Activated CD8-positive, alpha-beta T cell treated with anti-CD3 and anti-CD28 coated beads for 36 hours (primary cell): ENCODE measurements at regions not wholly inside any gene's neighbourhood (a gene's known extent, or its start where the extent isn't known, plus 50 kb on each side); places are given as distances from the start of the nearest gene placed in this dataset.

Experiments
- ATAC-seq: fragments of 200-7000 bp; cut with Tn5 transposase; one replicate; pipeline ENCODE4 v1.10.0; 2021; ENCODE audit warnings: mild to moderate bottlenecking, moderate library complexity
- CTCF ChIA-PET: fragments of 350-600 bp; sonication (Branson Sonifier 250); formaldehyde crosslinking; loops from one replicate; lab custom pipeline; 2021; ENCODE audit warnings: antibody characterized with exemption; lab: Charles Lee
- POLR2A ChIA-PET: fragments of 350-600 bp; sonication (Branson Sonifier 250); formaldehyde crosslinking; loops from one replicate; lab custom pipeline; 2021; ENCODE audit warnings: antibody characterized with exemption; lab: Charles Lee
- DNase-seq: peaks from one replicate; pipeline ENCODE4 v3.0.0-alpha.2; 2020
- H3K27ac Mint-ChIP-seq: one replicate; pipeline ENCODE4 v1.8.0; 2021; ENCODE audit warnings: mild to moderate bottlenecking, mixed read lengths
- H3K27me3 Mint-ChIP-seq: one replicate; pipeline ENCODE4 v1.8.0; 2021; ENCODE audit warnings: mixed read lengths
- H3K36me3 Mint-ChIP-seq: one replicate; pipeline ENCODE4 v1.8.0; 2021; ENCODE audit warnings: low read depth, mixed read lengths
- H3K4me1 Mint-ChIP-seq: one replicate; pipeline ENCODE4 v1.8.0; 2021; ENCODE audit warnings: low read depth, mixed read lengths
- H3K4me3 Mint-ChIP-seq: one replicate; pipeline ENCODE4 v1.8.0; 2021; ENCODE audit warnings: mild to moderate bottlenecking, moderate library complexity, mixed read lengths
- H3K9me3 Mint-ChIP-seq: one replicate; pipeline ENCODE4 v1.8.0; 2021; ENCODE audit warnings: mixed read lengths
- intact Hi-C: fragments of 100-400 bp; cut with micrococcal nuclease; formaldehyde crosslinking; loops from one replicate; pipeline ENCODE4 v1.10.0; 2022
- TF ChIP-seq, protein P1 (sequence below): fragments of 200-600 bp; IDR thresholded peaks from one replicate; pipeline ENCODE4 v1.8.0; 2022; ENCODE audit warnings: antibody characterized with exemption, mild to moderate bottlenecking

- ATAC-seq (no peak), DNase-seq (no peak)
- Mint-ChIP-seq H3K9me3 (no peaks in the 10 kb centered on the region), H3K36me3 (no peaks in the 10 kb centered on the region), H3K4me1 (no peaks in the 10 kb centered on the region), H3K27me3 (no peaks in the 10 kb centered on the region), H3K27ac (no peak overlapping the region), H3K4me3 (no peak overlapping the region)
- TF ChIP-seq, protein P1, sequence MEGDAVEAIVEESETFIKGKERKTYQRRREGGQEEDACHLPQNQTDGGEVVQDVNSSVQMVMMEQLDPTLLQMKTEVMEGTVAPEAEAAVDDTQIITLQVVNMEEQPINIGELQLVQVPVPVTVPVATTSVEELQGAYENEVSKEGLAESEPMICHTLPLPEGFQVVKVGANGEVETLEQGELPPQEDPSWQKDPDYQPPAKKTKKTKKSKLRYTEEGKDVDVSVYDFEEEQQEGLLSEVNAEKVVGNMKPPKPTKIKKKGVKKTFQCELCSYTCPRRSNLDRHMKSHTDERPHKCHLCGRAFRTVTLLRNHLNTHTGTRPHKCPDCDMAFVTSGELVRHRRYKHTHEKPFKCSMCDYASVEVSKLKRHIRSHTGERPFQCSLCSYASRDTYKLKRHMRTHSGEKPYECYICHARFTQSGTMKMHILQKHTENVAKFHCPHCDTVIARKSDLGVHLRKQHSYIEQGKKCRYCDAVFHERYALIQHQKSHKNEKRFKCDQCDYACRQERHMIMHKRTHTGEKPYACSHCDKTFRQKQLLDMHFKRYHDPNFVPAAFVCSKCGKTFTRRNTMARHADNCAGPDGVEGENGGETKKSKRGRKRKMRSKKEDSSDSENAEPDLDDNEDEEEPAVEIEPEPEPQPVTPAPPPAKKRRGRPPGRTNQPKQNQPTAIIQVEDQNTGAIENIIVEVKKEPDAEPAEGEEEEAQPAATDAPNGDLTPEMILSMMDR, result no peak
- CTCF ChIA-PET, result no interaction called here
- intact Hi-C loops, result no loop called here
- POLR2A ChIA-PET, result no interaction called here
Observed at GRCh38 chr1:94644352-94644751, 102.8 kb upstream of the F3 start.

- Mint-ChIP-seq H3K9me3 (no peaks in the 10 kb centered on the region), H3K27ac (no peak overlapping the region), H3K36me3 (no peaks in the 10 kb centered on the region), H3K27me3 (no peaks in the 10 kb centered on the region), H3K4me1 (no peaks in the 10 kb centered on the region), H3K4me3 (no peak overlapping the region)
- intact Hi-C loops, result no loop called here
- TF ChIP-seq, protein P1, result no peak
- CTCF ChIA-PET, result no interaction called here
- POLR2A ChIA-PET, result no interaction called here
- DNase-seq, result no peak
- ATAC-seq, result no peak
Observed at GRCh38 chr1:94643819-94644218, 102.3 kb upstream of the F3 start.

DNA sequence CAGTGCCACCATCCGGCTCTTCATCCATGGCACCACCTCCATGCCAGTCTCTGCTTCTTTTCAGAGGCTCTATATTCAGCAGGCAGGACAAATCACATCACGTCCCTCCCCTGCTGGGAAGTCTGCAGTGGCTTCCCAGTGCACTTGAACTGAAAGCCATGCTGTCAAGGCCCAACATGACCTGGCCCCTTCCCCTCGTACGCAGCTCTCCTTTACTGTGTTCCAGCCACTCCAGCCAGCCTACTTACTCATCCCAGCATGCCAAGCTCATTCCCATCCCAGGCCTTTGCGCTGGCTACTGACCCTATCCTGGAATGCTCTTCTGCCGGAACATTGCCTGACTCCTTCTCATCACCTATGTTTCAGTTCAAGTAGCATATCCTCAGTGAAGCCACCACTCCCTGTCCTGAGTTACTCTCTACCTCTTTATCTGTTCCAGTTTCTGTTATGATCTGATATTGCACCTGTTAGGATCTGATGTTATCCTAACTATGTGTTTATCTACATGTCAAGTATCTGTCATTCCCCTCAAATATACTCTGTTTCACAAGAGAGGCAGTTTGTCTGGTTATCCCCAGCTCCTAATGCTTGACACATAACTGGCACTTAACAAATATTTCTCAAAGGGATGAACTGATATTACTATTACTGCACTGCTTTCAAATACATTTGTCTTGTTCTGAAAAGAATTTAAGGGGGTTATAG lies 101.2 kb upstream of the F3 start:
- H3K4me1 Mint-ChIP-seq, result no peaks in the 10 kb centered on the region
- ChIA-PET CTCF (no interaction called here), POLR2A (no interaction called here)
- TF ChIP-seq, protein P1, result no peak
- H3K4me3 Mint-ChIP-seq, result no peak overlapping the region
- no peaks in the 10 kb centered on the region for H3K9me3 Mint-ChIP-seq
- intact Hi-C loops, result no loop called here
- H3K36me3 Mint-ChIP-seq, result no peaks in the 10 kb centered on the region
- DNase-seq, result no peak
- no peaks in the 10 kb centered on the region for H3K27me3 Mint-ChIP-seq
- ATAC-seq, result no peak
- no peak overlapping the region for H3K27ac Mint-ChIP-seq

DNA sequence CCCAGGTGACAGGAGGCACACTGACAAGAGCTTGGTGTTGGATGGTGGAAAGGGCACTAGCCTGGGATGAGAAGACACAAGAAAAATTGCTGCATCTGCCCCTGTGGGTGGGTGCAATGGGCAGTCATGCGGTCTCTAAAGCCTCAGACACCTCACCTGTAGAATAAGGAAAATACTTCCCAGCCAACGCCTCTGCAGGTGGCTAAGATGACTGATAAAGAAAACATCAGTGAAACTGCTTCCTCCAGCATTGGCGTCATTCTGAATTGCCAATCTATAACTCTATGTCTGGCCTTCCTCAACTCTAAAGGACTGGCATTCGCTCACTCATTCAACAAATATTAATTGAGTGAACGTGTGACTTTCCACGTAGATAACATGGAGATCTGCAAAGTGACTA lies 100.4 kb upstream of the F3 start:
- Mint-ChIP-seq H3K36me3 (no peaks in the 10 kb centered on the region), H3K4me1 (no peaks in the 10 kb centered on the region), H3K27me3 (peaks cover 1% of the 10 kb centered on the region), H3K9me3 (no peaks in the 10 kb centered on the region), H3K27ac (no peak overlapping the region), H3K4me3 (no peak overlapping the region)
- intact Hi-C loops, result no loop called here
- ATAC-seq (no peak), DNase-seq (no peak)
- CTCF ChIA-PET, result no interaction called here
- TF ChIP-seq, protein P1, result no peak
- POLR2A ChIA-PET, result no interaction called here

DNA sequence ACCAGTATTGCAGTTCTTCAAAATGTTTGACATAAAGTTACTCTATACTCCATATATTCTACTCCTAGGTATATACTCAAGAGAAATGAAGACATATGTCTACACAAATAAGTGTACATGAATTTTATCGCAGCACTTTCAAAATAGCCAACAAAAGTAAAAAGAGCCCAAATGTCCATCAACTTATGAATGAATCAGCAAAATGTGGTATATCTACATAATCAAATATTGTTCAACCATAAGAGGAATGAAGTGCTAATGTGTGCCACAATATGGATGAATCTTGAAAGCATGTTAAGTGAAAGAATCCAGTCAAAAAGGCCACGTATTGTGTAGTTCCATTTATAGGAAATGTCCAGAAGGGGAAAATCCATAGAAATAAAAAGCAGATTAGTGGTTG lies 98.6 kb upstream of the F3 start:
- no peak overlapping the region for H3K4me3 Mint-ChIP-seq
- H3K36me3 Mint-ChIP-seq, result no peaks in the 10 kb centered on the region
- DNase-seq (no peak), ATAC-seq (no peak)
- POLR2A ChIA-PET, result no interaction called here
- H3K27ac Mint-ChIP-seq, result no peak overlapping the region
- H3K4me1 Mint-ChIP-seq, result no peaks in the 10 kb centered on the region
- intact Hi-C loops, result no loop called here
- CTCF ChIA-PET, result no interaction called here
- no peaks in the 10 kb centered on the region for H3K9me3 Mint-ChIP-seq
- peaks cover 1% of the 10 kb centered on the region for H3K27me3 Mint-ChIP-seq
- TF ChIP-seq, protein P1, result no peak
